ENCODE measurements at regions not wholly inside any gene's neighbourhood (a gene's known extent, or its start where the extent isn't known, plus 50 kb on each side); places are given as distances from the start of the nearest gene placed in this dataset.

- no peak overlapping the region for H3K4me3 ChIP-seq (ENCODE audit: insufficient read depth, low read depth, low read length, poor library complexity, severe bottlenecking)
- no peaks in the 10 kb centered on the region for H3K9me3 ChIP-seq (ENCODE audit: control insufficient read depth, low read length)
- no peaks in the 10 kb centered on the region for H3K36me3 ChIP-seq (ENCODE audit: control insufficient read depth, insufficient read depth, low read length)
- no peak overlapping the region for H3K27ac ChIP-seq (ENCODE audit: insufficient read depth, low read length, poor library complexity, severe bottlenecking)
- no peak for DNase-seq
- no peaks in the 10 kb centered on the region for H3K27me3 ChIP-seq (replicated peaks; ENCODE audit: control insufficient read depth, insufficient read depth, low read length, poor library complexity, severe bottlenecking)
- no peaks in the 10 kb centered on the region for H3K4me1 ChIP-seq (ENCODE audit: control insufficient read depth, insufficient read depth, low read length, poor library complexity, severe bottlenecking)
Observed at GRCh38 chr16:65600629-65601028, 478.8 kb upstream of the CDH11 start.

GRCh38 chr16:65600046-65600445 is 478.2 kb upstream of the CDH11 start:
- H3K4me3 ChIP-seq (ENCODE audit: insufficient read depth, low read depth, low read length, poor library complexity, severe bottlenecking) = no peak overlapping the region
- no peaks in the 10 kb centered on the region for H3K4me1 ChIP-seq (ENCODE audit: control insufficient read depth, insufficient read depth, low read length, poor library complexity, severe bottlenecking)
- no peaks in the 10 kb centered on the region for H3K27me3 ChIP-seq (replicated peaks; ENCODE audit: control insufficient read depth, insufficient read depth, low read length, poor library complexity, severe bottlenecking)
- H3K27ac ChIP-seq (ENCODE audit: insufficient read depth, low read length, poor library complexity, severe bottlenecking) = no peak overlapping the region
- no peaks in the 10 kb centered on the region for H3K9me3 ChIP-seq (ENCODE audit: control insufficient read depth, low read length)
- no peak for DNase-seq
- no peaks in the 10 kb centered on the region for H3K36me3 ChIP-seq (ENCODE audit: control insufficient read depth, insufficient read depth, low read length)

- no peak for DNase-seq
- Histone ChIP-seq H3K27ac (ENCODE audit: insufficient read depth, low read length, poor library complexity, severe bottlenecking) (no peak overlapping the region), H3K4me3 (ENCODE audit: insufficient read depth, low read depth, low read length, poor library complexity, severe bottlenecking) (no peak overlapping the region), H3K27me3 (replicated peaks; ENCODE audit: control insufficient read depth, insufficient read depth, low read length, poor library complexity, severe bottlenecking) (no peaks in the 10 kb centered on the region), H3K36me3 (ENCODE audit: control insufficient read depth, insufficient read depth, low read length) (no peaks in the 10 kb centered on the region), H3K4me1 (ENCODE audit: control insufficient read depth, insufficient read depth, low read length, poor library complexity, severe bottlenecking) (no peaks in the 10 kb centered on the region), H3K9me3 (ENCODE audit: control insufficient read depth, low read length) (no peaks in the 10 kb centered on the region)
Observed at GRCh38 chr16:65598621-65599020, 476.8 kb upstream of the CDH11 start.

- H3K36me3 ChIP-seq (ENCODE audit: control insufficient read depth, insufficient read depth, low read length) = no peaks in the 10 kb centered on the region
- H3K9me3 ChIP-seq (ENCODE audit: control insufficient read depth, low read length) = no peaks in the 10 kb centered on the region
- no peak for DNase-seq
- H3K4me3 ChIP-seq (ENCODE audit: insufficient read depth, low read depth, low read length, poor library complexity, severe bottlenecking) = no peak overlapping the region
- no peaks in the 10 kb centered on the region for H3K27me3 ChIP-seq (replicated peaks; ENCODE audit: control insufficient read depth, insufficient read depth, low read length, poor library complexity, severe bottlenecking)
- H3K27ac ChIP-seq (ENCODE audit: insufficient read depth, low read length, poor library complexity, severe bottlenecking) = no peak overlapping the region
- H3K4me1 ChIP-seq (ENCODE audit: control insufficient read depth, insufficient read depth, low read length, poor library complexity, severe bottlenecking) = no peaks in the 10 kb centered on the region
Observed at GRCh38 chr16:65583498-65583897, 461.6 kb upstream of the CDH11 start.

- no peaks in the 10 kb centered on the region for H3K27me3 ChIP-seq (replicated peaks; ENCODE audit: control insufficient read depth, insufficient read depth, low read length, poor library complexity, severe bottlenecking)
- H3K36me3 ChIP-seq (ENCODE audit: control insufficient read depth, insufficient read depth, low read length) = no peaks in the 10 kb centered on the region
- no peak overlapping the region for H3K4me3 ChIP-seq (ENCODE audit: insufficient read depth, low read depth, low read length, poor library complexity, severe bottlenecking)
- no peaks in the 10 kb centered on the region for H3K4me1 ChIP-seq (ENCODE audit: control insufficient read depth, insufficient read depth, low read length, poor library complexity, severe bottlenecking)
- DNase-seq = no peak
- no peak overlapping the region for H3K27ac ChIP-seq (ENCODE audit: insufficient read depth, low read length, poor library complexity, severe bottlenecking)
- no peaks in the 10 kb centered on the region for H3K9me3 ChIP-seq (ENCODE audit: control insufficient read depth, low read length)
Observed at GRCh38 chr16:65579050-65579449, 457.2 kb upstream of the CDH11 start.

GRCh38 chr16:65576631-65577030 is 454.8 kb upstream of the CDH11 start:
- Histone ChIP-seq H3K27me3 (replicated peaks; ENCODE audit: control insufficient read depth, insufficient read depth, low read length, poor library complexity, severe bottlenecking) (no peaks in the 10 kb centered on the region), H3K36me3 (ENCODE audit: control insufficient read depth, insufficient read depth, low read length) (no peaks in the 10 kb centered on the region), H3K4me1 (ENCODE audit: control insufficient read depth, insufficient read depth, low read length, poor library complexity, severe bottlenecking) (no peaks in the 10 kb centered on the region), H3K9me3 (ENCODE audit: control insufficient read depth, low read length) (no peaks in the 10 kb centered on the region), H3K27ac (ENCODE audit: insufficient read depth, low read length, poor library complexity, severe bottlenecking) (no peak overlapping the region), H3K4me3 (ENCODE audit: insufficient read depth, low read depth, low read length, poor library complexity, severe bottlenecking) (no peak overlapping the region)
- DNase-seq = no peak

- no peak overlapping the region for H3K27ac ChIP-seq (ENCODE audit: insufficient read depth, low read length, poor library complexity, severe bottlenecking)
- H3K27me3 ChIP-seq (replicated peaks; ENCODE audit: control insufficient read depth, insufficient read depth, low read length, poor library complexity, severe bottlenecking) = no peaks in the 10 kb centered on the region
- no peaks in the 10 kb centered on the region for H3K4me1 ChIP-seq (ENCODE audit: control insufficient read depth, insufficient read depth, low read length, poor library complexity, severe bottlenecking)
- H3K36me3 ChIP-seq (ENCODE audit: control insufficient read depth, insufficient read depth, low read length) = no peaks in the 10 kb centered on the region
- no peaks in the 10 kb centered on the region for H3K9me3 ChIP-seq (ENCODE audit: control insufficient read depth, low read length)
- no peak for DNase-seq
- H3K4me3 ChIP-seq (ENCODE audit: insufficient read depth, low read depth, low read length, poor library complexity, severe bottlenecking) = no peak overlapping the region
Observed at GRCh38 chr16:65576139-65576538, 454.3 kb upstream of the CDH11 start.

- DNase-seq = no peak
- H3K9me3 ChIP-seq (ENCODE audit: control insufficient read depth, low read length) = no peaks in the 10 kb centered on the region
- H3K4me3 ChIP-seq (ENCODE audit: insufficient read depth, low read depth, low read length, poor library complexity, severe bottlenecking) = no peak overlapping the region
- no peaks in the 10 kb centered on the region for H3K36me3 ChIP-seq (ENCODE audit: control insufficient read depth, insufficient read depth, low read length)
- H3K4me1 ChIP-seq (ENCODE audit: control insufficient read depth, insufficient read depth, low read length, poor library complexity, severe bottlenecking) = no peaks in the 10 kb centered on the region
- H3K27me3 ChIP-seq (replicated peaks; ENCODE audit: control insufficient read depth, insufficient read depth, low read length, poor library complexity, severe bottlenecking) = no peaks in the 10 kb centered on the region
- no peak overlapping the region for H3K27ac ChIP-seq (ENCODE audit: insufficient read depth, low read length, poor library complexity, severe bottlenecking)
Observed at GRCh38 chr16:65574326-65574966, 452.6 kb upstream of the CDH11 start.

GRCh38 chr16:65572156-65572555 is 450.3 kb upstream of the CDH11 start:
- no peaks in the 10 kb centered on the region for H3K36me3 ChIP-seq (ENCODE audit: control insufficient read depth, insufficient read depth, low read length)
- H3K27me3 ChIP-seq (replicated peaks; ENCODE audit: control insufficient read depth, insufficient read depth, low read length, poor library complexity, severe bottlenecking) = no peaks in the 10 kb centered on the region
- no peak for DNase-seq
- H3K27ac ChIP-seq (ENCODE audit: insufficient read depth, low read length, poor library complexity, severe bottlenecking) = no peak overlapping the region
- H3K4me1 ChIP-seq (ENCODE audit: control insufficient read depth, insufficient read depth, low read length, poor library complexity, severe bottlenecking) = no peaks in the 10 kb centered on the region
- H3K9me3 ChIP-seq (ENCODE audit: control insufficient read depth, low read length) = no peaks in the 10 kb centered on the region
- no peak overlapping the region for H3K4me3 ChIP-seq (ENCODE audit: insufficient read depth, low read depth, low read length, poor library complexity, severe bottlenecking)

- Histone ChIP-seq H3K36me3 (ENCODE audit: control insufficient read depth, insufficient read depth, low read length) (no peaks in the 10 kb centered on the region), H3K27me3 (replicated peaks; ENCODE audit: control insufficient read depth, insufficient read depth, low read length, poor library complexity, severe bottlenecking) (no peaks in the 10 kb centered on the region), H3K9me3 (ENCODE audit: control insufficient read depth, low read length) (no peaks in the 10 kb centered on the region), H3K27ac (ENCODE audit: insufficient read depth, low read length, poor library complexity, severe bottlenecking) (no peak overlapping the region), H3K4me1 (ENCODE audit: control insufficient read depth, insufficient read depth, low read length, poor library complexity, severe bottlenecking) (no peaks in the 10 kb centered on the region), H3K4me3 (ENCODE audit: insufficient read depth, low read depth, low read length, poor library complexity, severe bottlenecking) (no peak overlapping the region)
- DNase-seq = no peak
Observed at GRCh38 chr16:65570261-65570660, 448.4 kb upstream of the CDH11 start.
